ENCODE measurements at regions not wholly inside any gene's neighbourhood (a gene's known extent, or its start where the extent isn't known, plus 50 kb on each side); places are given as distances from the start of the nearest gene placed in this dataset.

DNA sequence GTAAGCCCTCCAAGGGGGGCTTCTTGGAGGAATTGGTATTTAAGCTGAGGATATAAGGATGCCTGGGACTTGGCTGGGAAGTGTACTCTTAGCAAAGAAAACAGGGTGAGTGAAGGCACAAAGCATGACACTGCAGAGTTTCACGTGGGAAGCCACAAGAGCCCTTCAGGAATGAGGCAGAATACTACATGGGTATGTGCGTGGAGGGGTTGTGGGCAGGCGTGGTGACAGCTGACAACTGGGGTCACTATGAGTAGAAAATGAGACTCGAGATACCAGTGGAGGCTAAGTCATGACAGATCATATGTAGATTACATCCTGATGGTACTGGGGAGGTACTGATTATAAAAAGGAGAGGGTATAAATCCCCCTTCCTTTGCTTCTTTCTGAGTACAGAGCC lies 78.1 kb upstream of the XYLT1 start:
- TF ChIP-seq EZH2 (IDR thresholded peaks at IDR 0.05; ENCODE audit: insufficient read depth, poor library complexity, severe bottlenecking): no peak
- TF ChIP-seq EZH2phosphoT487 (IDR thresholded peaks at IDR 0.05; ENCODE audit: insufficient read depth, low read depth): no peak
- Histone ChIP-seq H3K9ac (no peak overlapping the region), H3K79me2 (ENCODE audit: insufficient read depth) (no peaks in the 10 kb centered on the region), H2AFZ (no peak overlapping the region), H3K9me3 (ENCODE audit: low read depth) (no peaks in the 10 kb centered on the region), H3K4me1 (ENCODE audit: insufficient read depth) (peaks cover 5% of the 10 kb centered on the region), H3K36me3 (ENCODE audit: low read depth) (no peaks in the 10 kb centered on the region), H3K4me3 (no peak overlapping the region), H3K4me2 (ENCODE audit: unreplicated experiment) (no peak overlapping the region), H3F3A (ENCODE audit: insufficient read depth) (no peaks in the 10 kb centered on the region), H3K9me2 (ENCODE audit: insufficient read depth) (no peaks in the 10 kb centered on the region), H3K27me3 (replicated peaks; ENCODE audit: insufficient read depth) (no peaks in the 10 kb centered on the region), H3K27ac (no peak overlapping the region), H4K20me1 (ENCODE audit: insufficient read depth) (no peaks in the 10 kb centered on the region)
- no peak for DNase-seq
- WGBS, 2 experiments (ENCODE audit: low coverage in 1 of 2, low lambda C conversion rate in 2 of 2, missing lambda C conversion rate in 2 of 2): 53 to 62% methylated on average over 4 of the region's 4 CpGs
- in situ Hi-C loops (cut with MboI): no loop called here

GRCh38 chr16:17544785-17545184 lies 74.0 kb upstream of the XYLT1 start:
- Histone ChIP-seq H3K27ac (no peak overlapping the region), H3K9ac (no peak overlapping the region), H3K4me2 (ENCODE audit: unreplicated experiment) (no peak overlapping the region), H3F3A (ENCODE audit: insufficient read depth) (no peaks in the 10 kb centered on the region), H4K20me1 (ENCODE audit: insufficient read depth) (no peaks in the 10 kb centered on the region), H3K9me3 (ENCODE audit: low read depth) (no peaks in the 10 kb centered on the region), H3K4me1 (ENCODE audit: insufficient read depth) (no peaks in the 10 kb centered on the region), H3K4me3 (no peak overlapping the region), H3K27me3 (replicated peaks; ENCODE audit: insufficient read depth) (no peaks in the 10 kb centered on the region), H2AFZ (no peak overlapping the region), H3K79me2 (ENCODE audit: insufficient read depth) (no peaks in the 10 kb centered on the region), H3K9me2 (ENCODE audit: insufficient read depth) (no peaks in the 10 kb centered on the region), H3K36me3 (ENCODE audit: low read depth) (no peaks in the 10 kb centered on the region)
- TF ChIP-seq EZH2phosphoT487 (IDR thresholded peaks at IDR 0.05; ENCODE audit: insufficient read depth, low read depth) (no peak), EZH2 (IDR thresholded peaks at IDR 0.05; ENCODE audit: insufficient read depth, poor library complexity, severe bottlenecking) (no peak)
- in situ Hi-C loops (cut with MboI): no loop called here
- WGBS, 2 experiments (ENCODE audit: low coverage in 1 of 2, low lambda C conversion rate in 2 of 2, missing lambda C conversion rate in 2 of 2): 63% methylated on average over 3 of the region's 3 CpGs
- DNase-seq: no peak

- 89 to 93% methylated on average over 2 of the region's 2 CpGs for WGBS, 2 experiments (ENCODE audit: low coverage in 1 of 2, low lambda C conversion rate in 2 of 2, missing lambda C conversion rate in 2 of 2)
- H3K9me3 ChIP-seq (ENCODE audit: low read depth): no peaks in the 10 kb centered on the region
- TF ChIP-seq EZH2phosphoT487 (IDR thresholded peaks at IDR 0.05; ENCODE audit: insufficient read depth, low read depth) (no peak), EZH2 (IDR thresholded peaks at IDR 0.05; ENCODE audit: insufficient read depth, poor library complexity, severe bottlenecking) (no peak)
- H3K4me2 ChIP-seq (ENCODE audit: unreplicated experiment): no peak overlapping the region
- H3K27ac ChIP-seq: no peak overlapping the region
- in situ Hi-C loops (cut with MboI): no loop called here
- no peak overlapping the region for H2AFZ ChIP-seq
- H3K79me2 ChIP-seq (ENCODE audit: insufficient read depth): no peaks in the 10 kb centered on the region
- no peak overlapping the region for H3K9ac ChIP-seq
- no peaks in the 10 kb centered on the region for H3K27me3 ChIP-seq (replicated peaks; ENCODE audit: insufficient read depth)
- no peak overlapping the region for H3K4me3 ChIP-seq
- no peaks in the 10 kb centered on the region for H4K20me1 ChIP-seq (ENCODE audit: insufficient read depth)
- no peaks in the 10 kb centered on the region for H3K9me2 ChIP-seq (ENCODE audit: insufficient read depth)
- no peak for DNase-seq
- H3K4me1 ChIP-seq (ENCODE audit: insufficient read depth): no peaks in the 10 kb centered on the region
- H3K36me3 ChIP-seq (ENCODE audit: low read depth): no peaks in the 10 kb centered on the region
- H3F3A ChIP-seq (ENCODE audit: insufficient read depth): no peaks in the 10 kb centered on the region
Observed at GRCh38 chr16:17544304-17544703, 73.5 kb upstream of the XYLT1 start.

DNA sequence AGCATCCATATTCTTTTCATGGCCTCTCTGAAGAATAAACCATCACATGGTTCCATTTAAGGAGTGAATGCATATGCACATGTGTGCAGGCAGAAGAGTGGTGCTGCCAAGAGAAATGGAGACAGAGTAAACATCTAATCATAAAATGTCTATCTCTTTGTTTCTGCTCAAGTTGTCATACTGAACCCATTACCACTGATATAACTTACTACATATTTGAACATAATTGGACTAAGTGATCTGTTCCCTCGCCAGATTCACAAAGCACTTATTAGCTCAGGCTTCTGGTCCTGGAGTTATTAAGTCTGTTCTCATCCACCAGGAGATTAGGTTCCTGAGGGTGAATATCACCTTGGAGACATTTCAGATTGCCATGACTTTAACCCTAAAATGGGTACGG lies 72.3 kb upstream of the XYLT1 start:
- H3K9ac ChIP-seq: no peak overlapping the region
- no peaks in the 10 kb centered on the region for H3F3A ChIP-seq (ENCODE audit: insufficient read depth)
- H3K9me3 ChIP-seq (ENCODE audit: low read depth): no peaks in the 10 kb centered on the region
- no peak for TF ChIP-seq EZH2 (IDR thresholded peaks at IDR 0.05; ENCODE audit: insufficient read depth, poor library complexity, severe bottlenecking)
- no peak for TF ChIP-seq EZH2phosphoT487 (IDR thresholded peaks at IDR 0.05; ENCODE audit: insufficient read depth, low read depth)
- in situ Hi-C loops (cut with MboI): no loop called here
- no peak for DNase-seq
- H3K4me3 ChIP-seq: no peak overlapping the region
- no peaks in the 10 kb centered on the region for H3K36me3 ChIP-seq (ENCODE audit: low read depth)
- H3K4me1 ChIP-seq (ENCODE audit: insufficient read depth): no peaks in the 10 kb centered on the region
- no peaks in the 10 kb centered on the region for H3K79me2 ChIP-seq (ENCODE audit: insufficient read depth)
- H2AFZ ChIP-seq: no peak overlapping the region
- H3K27ac ChIP-seq: no peak overlapping the region
- H4K20me1 ChIP-seq (ENCODE audit: insufficient read depth): no peaks in the 10 kb centered on the region
- H3K27me3 ChIP-seq (replicated peaks; ENCODE audit: insufficient read depth): no peaks in the 10 kb centered on the region
- 48 to 49% methylated on average over 2 of the region's 2 CpGs for WGBS, 2 experiments (ENCODE audit: low coverage in 1 of 2, low lambda C conversion rate in 2 of 2, missing lambda C conversion rate in 2 of 2)
- H3K4me2 ChIP-seq (ENCODE audit: unreplicated experiment): no peak overlapping the region
- no peaks in the 10 kb centered on the region for H3K9me2 ChIP-seq (ENCODE audit: insufficient read depth)

- H3K9me3 ChIP-seq (ENCODE audit: low read depth): no peaks in the 10 kb centered on the region
- H3K9me2 ChIP-seq (ENCODE audit: insufficient read depth): no peaks in the 10 kb centered on the region
- in situ Hi-C loops (cut with MboI): no loop called here
- no peak overlapping the region for H3K27ac ChIP-seq
- H3K4me2 ChIP-seq (ENCODE audit: unreplicated experiment): no peak overlapping the region
- H3F3A ChIP-seq (ENCODE audit: insufficient read depth): no peaks in the 10 kb centered on the region
- H3K27me3 ChIP-seq (replicated peaks; ENCODE audit: insufficient read depth): no peaks in the 10 kb centered on the region
- H2AFZ ChIP-seq: no peak overlapping the region
- no peaks in the 10 kb centered on the region for H3K79me2 ChIP-seq (ENCODE audit: insufficient read depth)
- no peaks in the 10 kb centered on the region for H3K36me3 ChIP-seq (ENCODE audit: low read depth)
- no peak overlapping the region for H3K4me3 ChIP-seq
- no peak overlapping the region for H3K9ac ChIP-seq
- no peak for DNase-seq
- no peaks in the 10 kb centered on the region for H4K20me1 ChIP-seq (ENCODE audit: insufficient read depth)
- no peaks in the 10 kb centered on the region for H3K4me1 ChIP-seq (ENCODE audit: insufficient read depth)
- TF ChIP-seq EZH2phosphoT487 (IDR thresholded peaks at IDR 0.05; ENCODE audit: insufficient read depth, low read depth): no peak
- TF ChIP-seq EZH2 (IDR thresholded peaks at IDR 0.05; ENCODE audit: insufficient read depth, poor library complexity, severe bottlenecking): no peak
- WGBS, 2 experiments (ENCODE audit: low coverage in 1 of 2, low lambda C conversion rate in 2 of 2, missing lambda C conversion rate in 2 of 2): 40 to 44% methylated on average over 1 of the region's 1 CpG
Observed at GRCh38 chr16:17541324-17541723, 70.6 kb upstream of the XYLT1 start.
